ENCODE measurements at regions not wholly inside any gene's neighbourhood (a gene's known extent, or its start where the extent isn't known, plus 50 kb on each side); places are given as distances from the start of the nearest gene placed in this dataset.

DNA sequence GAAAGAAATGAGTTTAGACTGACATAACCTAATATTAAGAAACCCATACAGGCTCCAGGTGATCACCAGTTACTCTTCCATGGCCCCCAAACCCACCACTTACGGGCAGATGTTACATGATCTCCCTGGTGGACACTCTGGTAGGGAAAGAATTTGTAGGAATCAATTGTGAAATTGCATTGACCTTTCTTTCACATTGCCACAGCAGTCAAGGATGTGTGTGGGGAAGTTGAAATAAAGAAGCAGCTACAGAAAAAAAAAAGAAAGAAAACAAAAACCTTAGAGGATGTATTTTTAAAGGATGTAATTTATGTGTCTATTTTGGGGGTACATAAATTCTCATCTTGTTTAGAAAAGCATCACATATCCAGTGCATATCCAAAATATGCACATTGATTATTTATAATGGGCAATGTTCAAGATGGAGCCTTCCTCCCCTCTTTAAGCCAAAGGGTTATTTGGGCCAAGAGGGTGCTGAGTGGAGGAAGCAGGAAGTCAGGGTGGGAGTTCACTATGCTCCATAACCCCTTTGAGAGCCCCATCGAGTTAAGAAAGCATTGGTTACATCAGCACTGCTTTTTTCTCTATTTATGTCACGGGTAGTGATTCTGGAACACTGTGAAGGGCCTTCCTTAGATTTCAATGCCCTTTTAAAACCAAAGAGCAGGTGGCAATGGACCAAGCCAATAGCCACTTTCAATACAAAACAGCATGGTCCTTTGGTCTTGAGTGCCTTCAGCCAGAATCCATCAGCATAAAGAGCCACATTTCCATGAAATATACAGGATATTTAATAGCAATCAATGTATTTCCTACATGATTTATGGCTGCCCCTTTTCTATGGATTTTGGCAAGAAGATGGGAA lies 169.6 kb downstream of the LACC1 start:
- H3K79me2 ChIP-seq (ENCODE audit: control insufficient read depth, insufficient read depth, low read length): no peaks in the 10 kb centered on the region
- no peak overlapping the region for H3K4me2 ChIP-seq (ENCODE audit: extremely low read depth, insufficient read depth, low read length)
- H3K4me3 ChIP-seq (replicated peaks in 1 of 4; ENCODE audit: control extremely low read depth in 1 of 4, insufficient read depth in 1 of 4, low read depth in 3 of 4, low read length in 4 of 4): no peak overlapping the region
- no peak overlapping the region for H3K27ac ChIP-seq (ENCODE audit: insufficient read depth, low read length)
- H4K20me1 ChIP-seq (ENCODE audit: control insufficient read depth, extremely low read depth, insufficient read depth, low read length): no peaks in the 10 kb centered on the region
- no peaks in the 10 kb centered on the region for H3K4me1 ChIP-seq (ENCODE audit: control insufficient read depth, extremely low read depth, insufficient read depth, low read length)
- H2AFZ ChIP-seq (ENCODE audit: low read length): no peak overlapping the region
- H3K36me3 ChIP-seq (ENCODE audit: control insufficient read depth, insufficient read depth, low read length): no peaks in the 10 kb centered on the region
- H3K9me3 ChIP-seq (ENCODE audit: control insufficient read depth, insufficient read depth, low read depth, low read length): no peaks in the 10 kb centered on the region
- TF ChIP-seq EZH2 (IDR thresholded peaks at IDR 0.05; ENCODE audit: low read length, missing control alignments): no peak
- TF ChIP-seq, protein P1, sequence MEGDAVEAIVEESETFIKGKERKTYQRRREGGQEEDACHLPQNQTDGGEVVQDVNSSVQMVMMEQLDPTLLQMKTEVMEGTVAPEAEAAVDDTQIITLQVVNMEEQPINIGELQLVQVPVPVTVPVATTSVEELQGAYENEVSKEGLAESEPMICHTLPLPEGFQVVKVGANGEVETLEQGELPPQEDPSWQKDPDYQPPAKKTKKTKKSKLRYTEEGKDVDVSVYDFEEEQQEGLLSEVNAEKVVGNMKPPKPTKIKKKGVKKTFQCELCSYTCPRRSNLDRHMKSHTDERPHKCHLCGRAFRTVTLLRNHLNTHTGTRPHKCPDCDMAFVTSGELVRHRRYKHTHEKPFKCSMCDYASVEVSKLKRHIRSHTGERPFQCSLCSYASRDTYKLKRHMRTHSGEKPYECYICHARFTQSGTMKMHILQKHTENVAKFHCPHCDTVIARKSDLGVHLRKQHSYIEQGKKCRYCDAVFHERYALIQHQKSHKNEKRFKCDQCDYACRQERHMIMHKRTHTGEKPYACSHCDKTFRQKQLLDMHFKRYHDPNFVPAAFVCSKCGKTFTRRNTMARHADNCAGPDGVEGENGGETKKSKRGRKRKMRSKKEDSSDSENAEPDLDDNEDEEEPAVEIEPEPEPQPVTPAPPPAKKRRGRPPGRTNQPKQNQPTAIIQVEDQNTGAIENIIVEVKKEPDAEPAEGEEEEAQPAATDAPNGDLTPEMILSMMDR (conservative IDR thresholded peaks at IDR 0.05 in 1 of 2, IDR thresholded peaks at IDR 0.05 in 1 of 2; ENCODE audit: low read depth in 1 of 2, low read length in 2 of 2): no peak
- H3K27me3 ChIP-seq (ENCODE audit: control insufficient read depth, insufficient read depth, low read length): peaks cover 5% of the 10 kb centered on the region
- H3K9ac ChIP-seq (ENCODE audit: insufficient read depth, low read length): no peak overlapping the region
- DNase-seq (ENCODE audit: low read depth in 2 of 2): no peak

DNA sequence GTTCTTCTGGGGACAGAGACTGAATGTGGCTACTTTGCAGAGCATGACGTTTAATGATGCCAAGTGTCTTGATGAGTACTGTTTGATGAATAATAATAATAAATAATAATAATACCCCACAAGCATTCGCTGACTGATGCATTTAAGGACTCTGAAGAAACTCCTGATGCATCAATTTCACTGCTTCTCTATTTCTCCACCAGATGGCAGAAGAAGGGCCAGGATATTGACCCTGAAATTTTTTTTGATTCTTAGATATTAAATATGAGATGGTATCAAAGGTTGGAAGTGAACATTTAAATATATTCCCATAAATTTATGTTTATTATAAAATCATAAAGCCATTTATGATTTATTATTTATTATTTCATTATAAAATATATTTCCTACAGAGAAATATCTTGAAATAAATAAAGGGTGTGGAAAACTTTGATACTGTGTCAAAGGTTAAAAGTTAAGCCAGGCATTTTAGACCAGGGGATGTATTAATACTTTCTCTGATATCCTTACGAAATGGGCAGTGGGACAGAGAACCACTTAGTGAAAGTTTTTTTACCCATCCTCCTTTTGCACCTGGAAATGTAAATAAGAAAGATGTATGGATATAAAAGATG lies 170.9 kb downstream of the LACC1 start:
- no peaks in the 10 kb centered on the region for H3K9me3 ChIP-seq (ENCODE audit: control insufficient read depth, insufficient read depth, low read depth, low read length)
- H2AFZ ChIP-seq (ENCODE audit: low read length): no peak overlapping the region
- no peak overlapping the region for H3K4me2 ChIP-seq (ENCODE audit: extremely low read depth, insufficient read depth, low read length)
- peaks cover 3% of the 10 kb centered on the region for H3K27me3 ChIP-seq (ENCODE audit: control insufficient read depth, insufficient read depth, low read length)
- H3K4me1 ChIP-seq (ENCODE audit: control insufficient read depth, extremely low read depth, insufficient read depth, low read length): no peaks in the 10 kb centered on the region
- DNase-seq (ENCODE audit: low read depth in 2 of 2): peak in 1 of 2 donors; percentile 66
- H4K20me1 ChIP-seq (ENCODE audit: control insufficient read depth, extremely low read depth, insufficient read depth, low read length): no peaks in the 10 kb centered on the region
- H3K27ac ChIP-seq (ENCODE audit: insufficient read depth, low read length): no peak overlapping the region
- TF ChIP-seq, protein P1 (conservative IDR thresholded peaks at IDR 0.05 in 1 of 2, IDR thresholded peaks at IDR 0.05 in 1 of 2; ENCODE audit: low read depth in 1 of 2, low read length in 2 of 2): peak; percentile 74 to 77
- no peak for TF ChIP-seq EZH2 (IDR thresholded peaks at IDR 0.05; ENCODE audit: low read length, missing control alignments)
- no peaks in the 10 kb centered on the region for H3K79me2 ChIP-seq (ENCODE audit: control insufficient read depth, insufficient read depth, low read length)
- no peak overlapping the region for H3K4me3 ChIP-seq (replicated peaks in 1 of 4; ENCODE audit: control extremely low read depth in 1 of 4, insufficient read depth in 1 of 4, low read depth in 3 of 4, low read length in 4 of 4)
- H3K9ac ChIP-seq (ENCODE audit: insufficient read depth, low read length): no peak overlapping the region
- H3K36me3 ChIP-seq (ENCODE audit: control insufficient read depth, insufficient read depth, low read length): no peaks in the 10 kb centered on the region

DNA sequence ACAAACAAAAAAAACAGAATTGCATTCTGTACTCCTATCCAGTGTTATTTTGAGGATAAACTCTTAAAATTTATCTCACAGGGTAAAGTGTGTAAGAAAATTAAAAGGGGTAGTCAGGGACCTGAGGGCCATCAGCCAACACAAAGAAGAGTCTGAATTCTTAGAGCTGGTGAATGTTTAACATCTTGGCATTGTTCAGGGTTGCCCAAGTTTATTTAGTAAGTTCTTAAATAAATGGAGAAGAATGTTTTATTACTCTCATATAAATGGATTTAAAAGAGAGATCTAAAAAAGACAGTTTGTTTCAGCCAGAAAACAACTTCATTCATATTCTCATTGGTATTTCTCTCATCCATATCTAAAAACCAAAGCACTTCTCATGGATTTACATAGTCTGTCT lies 171.7 kb downstream of the LACC1 start:
- H3K4me1 ChIP-seq (ENCODE audit: control insufficient read depth, extremely low read depth, insufficient read depth, low read length): no peaks in the 10 kb centered on the region
- H3K9ac ChIP-seq (ENCODE audit: insufficient read depth, low read length): no peak overlapping the region
- H3K36me3 ChIP-seq (ENCODE audit: control insufficient read depth, insufficient read depth, low read length): no peaks in the 10 kb centered on the region
- no peaks in the 10 kb centered on the region for H3K9me3 ChIP-seq (ENCODE audit: control insufficient read depth, insufficient read depth, low read depth, low read length)
- no peak overlapping the region for H3K4me3 ChIP-seq (replicated peaks in 1 of 4; ENCODE audit: control extremely low read depth in 1 of 4, insufficient read depth in 1 of 4, low read depth in 3 of 4, low read length in 4 of 4)
- DNase-seq (ENCODE audit: low read depth in 2 of 2): no peak
- no peak overlapping the region for H2AFZ ChIP-seq (ENCODE audit: low read length)
- H3K27ac ChIP-seq (ENCODE audit: insufficient read depth, low read length): no peak overlapping the region
- peaks cover 3% of the 10 kb centered on the region for H3K27me3 ChIP-seq (ENCODE audit: control insufficient read depth, insufficient read depth, low read length)
- H3K4me2 ChIP-seq (ENCODE audit: extremely low read depth, insufficient read depth, low read length): no peak overlapping the region
- H4K20me1 ChIP-seq (ENCODE audit: control insufficient read depth, extremely low read depth, insufficient read depth, low read length): no peaks in the 10 kb centered on the region
- no peaks in the 10 kb centered on the region for H3K79me2 ChIP-seq (ENCODE audit: control insufficient read depth, insufficient read depth, low read length)
- TF ChIP-seq EZH2 (IDR thresholded peaks at IDR 0.05; ENCODE audit: low read length, missing control alignments): no peak
- TF ChIP-seq, protein P1 (conservative IDR thresholded peaks at IDR 0.05 in 1 of 2, IDR thresholded peaks at IDR 0.05 in 1 of 2; ENCODE audit: low read depth in 1 of 2, low read length in 2 of 2): no peak

Measured in fibroblast of lung (primary cell).